ENCODE measurements at regions not wholly inside any gene's neighbourhood (a gene's known extent, or its start where the extent isn't known, plus 50 kb on each side); places are given as distances from the start of the nearest gene placed in this dataset.
"Not testable (repeated sequence)": the region's sequence is repeated elsewhere in the genome, so short reads cannot be mapped to it uniquely, and the experiment has no call there.

- H3K9ac ChIP-seq (ENCODE audit: insufficient read length) = no peak overlapping the region
- DNase-seq (ENCODE audit: low read depth, low spot score) = no peak
- TF ChIP-seq POLR2AphosphoS5 (IDR thresholded peaks at IDR 0.05; ENCODE audit: borderline replicate concordance, low read depth, low read length) (no peak), FOXP2 (optimal IDR thresholded peaks at IDR 0.05; ENCODE audit: control extremely low read depth, extremely low read length, insufficient read depth) (no peak), EZH2 (IDR thresholded peaks at IDR 0.05) (no peak)
- H3K4me3 ChIP-seq = no peak overlapping the region
- no peaks in the 10 kb centered on the region for H3K36me3 ChIP-seq (ENCODE audit: insufficient read depth, low read length)
- no peak overlapping the region for H3K27ac ChIP-seq
- no peaks in the 10 kb centered on the region for H3K9me3 ChIP-seq (ENCODE audit: low read depth, low read length)
These were observed 435.6 kb upstream of the WWC1 start for GRCh38 chr5:167855818-167856217.

- TF ChIP-seq FOXP2 (optimal IDR thresholded peaks at IDR 0.05; ENCODE audit: control extremely low read depth, extremely low read length, insufficient read depth) (no peak), POLR2AphosphoS5 (IDR thresholded peaks at IDR 0.05; ENCODE audit: borderline replicate concordance, low read depth, low read length) (no peak), EZH2 (IDR thresholded peaks at IDR 0.05) (no peak)
- no peak overlapping the region for H3K27ac ChIP-seq
- H3K9ac ChIP-seq (ENCODE audit: insufficient read length) = no peak overlapping the region
- DNase-seq (ENCODE audit: low read depth, low spot score) = no peak
- no peaks in the 10 kb centered on the region for H3K36me3 ChIP-seq (ENCODE audit: insufficient read depth, low read length)
- H3K9me3 ChIP-seq (ENCODE audit: low read depth, low read length) = no peaks in the 10 kb centered on the region
- H3K4me3 ChIP-seq = no peak overlapping the region
These were observed 434.1 kb upstream of the WWC1 start for GRCh38 chr5:167857321-167857720.

- not testable (repeated sequence) for H3K27ac ChIP-seq; DNase-seq (ENCODE audit: low read depth, low spot score); H3K4me3 ChIP-seq; H3K36me3 ChIP-seq (ENCODE audit: insufficient read depth, low read length); H3K9ac ChIP-seq (ENCODE audit: insufficient read length); H3K9me3 ChIP-seq (ENCODE audit: low read depth, low read length)
These were observed 433.1 kb upstream of the WWC1 start for GRCh38 chr5:167858186-167858855.

GRCh38 chr5:167861129-167861927 is 430.1 kb upstream of the WWC1 start:
- Histone ChIP-seq H3K27ac (no peak overlapping the region), H3K4me3 (no peak overlapping the region), H3K36me3 (ENCODE audit: insufficient read depth, low read length) (no peaks in the 10 kb centered on the region), H3K9me3 (ENCODE audit: low read depth, low read length) (no peaks in the 10 kb centered on the region), H3K9ac (ENCODE audit: insufficient read length) (no peak overlapping the region)
- DNase-seq (ENCODE audit: low read depth, low spot score) = no peak
- no peak for TF ChIP-seq POLR2AphosphoS5 (IDR thresholded peaks at IDR 0.05; ENCODE audit: borderline replicate concordance, low read depth, low read length)
- no peak for TF ChIP-seq EZH2 (IDR thresholded peaks at IDR 0.05)
- no peak for TF ChIP-seq FOXP2 (optimal IDR thresholded peaks at IDR 0.05; ENCODE audit: control extremely low read depth, extremely low read length, insufficient read depth)

- Histone ChIP-seq H3K36me3 (ENCODE audit: insufficient read depth, low read length) (no peaks in the 10 kb centered on the region), H3K9ac (ENCODE audit: insufficient read length) (no peak overlapping the region), H3K27ac (no peak overlapping the region), H3K4me3 (no peak overlapping the region), H3K9me3 (ENCODE audit: low read depth, low read length) (no peaks in the 10 kb centered on the region)
- TF ChIP-seq EZH2 (IDR thresholded peaks at IDR 0.05) (no peak), POLR2AphosphoS5 (IDR thresholded peaks at IDR 0.05; ENCODE audit: borderline replicate concordance, low read depth, low read length) (no peak), FOXP2 (optimal IDR thresholded peaks at IDR 0.05; ENCODE audit: control extremely low read depth, extremely low read length, insufficient read depth) (no peak)
- DNase-seq (ENCODE audit: low read depth, low spot score) = no peak
These were observed 429.5 kb upstream of the WWC1 start for GRCh38 chr5:167861928-167862426.

- Histone ChIP-seq H3K9ac (ENCODE audit: insufficient read length) (no peak overlapping the region), H3K36me3 (ENCODE audit: insufficient read depth, low read length) (no peaks in the 10 kb centered on the region), H3K4me3 (no peak overlapping the region), H3K27ac (no peak overlapping the region), H3K9me3 (ENCODE audit: low read depth, low read length) (no peaks in the 10 kb centered on the region)
- no peak for DNase-seq (ENCODE audit: low read depth, low spot score)
- TF ChIP-seq EZH2 (IDR thresholded peaks at IDR 0.05) = no peak
- TF ChIP-seq FOXP2 (optimal IDR thresholded peaks at IDR 0.05; ENCODE audit: control extremely low read depth, extremely low read length, insufficient read depth) = no peak
- TF ChIP-seq POLR2AphosphoS5 (IDR thresholded peaks at IDR 0.05; ENCODE audit: borderline replicate concordance, low read depth, low read length) = no peak
These were observed 427.6 kb upstream of the WWC1 start for GRCh38 chr5:167863883-167864282.

- H3K9ac ChIP-seq (ENCODE audit: insufficient read length) = no peak overlapping the region
- no peak overlapping the region for H3K4me3 ChIP-seq
- no peak for DNase-seq (ENCODE audit: low read depth, low spot score)
- H3K36me3 ChIP-seq (ENCODE audit: insufficient read depth, low read length) = no peaks in the 10 kb centered on the region
- H3K27ac ChIP-seq = no peak overlapping the region
- TF ChIP-seq EZH2 (IDR thresholded peaks at IDR 0.05) (no peak), POLR2AphosphoS5 (IDR thresholded peaks at IDR 0.05; ENCODE audit: borderline replicate concordance, low read depth, low read length) (no peak), FOXP2 (optimal IDR thresholded peaks at IDR 0.05; ENCODE audit: control extremely low read depth, extremely low read length, insufficient read depth) (no peak)
- no peaks in the 10 kb centered on the region for H3K9me3 ChIP-seq (ENCODE audit: low read depth, low read length)
These were observed 426.6 kb upstream of the WWC1 start for GRCh38 chr5:167864801-167865200.

- Histone ChIP-seq H3K27ac (no peak overlapping the region), H3K9ac (ENCODE audit: insufficient read length) (no peak overlapping the region), H3K4me3 (no peak overlapping the region), H3K36me3 (ENCODE audit: insufficient read depth, low read length) (no peaks in the 10 kb centered on the region), H3K9me3 (ENCODE audit: low read depth, low read length) (no peaks in the 10 kb centered on the region)
- TF ChIP-seq EZH2 (IDR thresholded peaks at IDR 0.05) (no peak), FOXP2 (optimal IDR thresholded peaks at IDR 0.05; ENCODE audit: control extremely low read depth, extremely low read length, insufficient read depth) (no peak), POLR2AphosphoS5 (IDR thresholded peaks at IDR 0.05; ENCODE audit: borderline replicate concordance, low read depth, low read length) (no peak)
- no peak for DNase-seq (ENCODE audit: low read depth, low spot score)
These were observed 424.6 kb upstream of the WWC1 start for GRCh38 chr5:167866797-167867196.
